GM23248 (cell line): ENCODE measurements at regions not wholly inside any gene's neighbourhood (a gene's known extent, or its start where the extent isn't known, plus 50 kb on each side); places are given as distances from the start of the nearest gene placed in this dataset.

Source experiments
- EZH2 ChIP-seq: fragments of 200-600 bp; sonication (generic); IDR thresholded peaks from 2 replicates; pipeline ENCODE4 v1.6.1; 2018; ENCODE audit warnings: antibody characterized with exemption, mild to moderate bottlenecking; ENCODE audit not compliant: insufficient read depth, poor library complexity, severe bottlenecking
- EZH2phosphoT487 ChIP-seq: fragments of 200-600 bp; sonication (generic); IDR thresholded peaks from 2 replicates; pipeline ENCODE4 v1.6.1; 2018; ENCODE audit warnings: antibody characterized with exemption, moderate library complexity, mild to moderate bottlenecking, low read depth; ENCODE audit not compliant: insufficient read depth

DNA sequence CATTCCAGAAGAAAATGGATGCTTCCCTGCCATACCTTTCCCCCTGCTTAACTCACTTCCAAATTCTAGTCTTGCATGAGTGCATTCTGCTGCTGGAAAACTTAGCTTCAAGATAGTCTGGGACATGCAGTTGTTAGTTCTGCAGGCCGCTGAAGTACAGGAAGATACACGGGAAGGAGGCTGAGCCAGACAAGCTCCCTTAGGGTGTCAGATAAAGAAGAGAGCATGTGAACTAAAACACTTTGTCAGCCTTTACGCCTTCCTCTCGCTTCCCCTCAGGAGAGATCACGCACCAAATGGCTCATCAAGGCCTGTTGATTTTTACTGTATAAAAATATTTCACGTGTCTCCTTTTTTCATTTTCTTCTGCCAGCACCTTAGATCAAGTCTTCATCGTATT lies 420.7 kb downstream of the INSC start:
- TF ChIP-seq EZH2 (no peak), EZH2phosphoT487 (no peak)
